ENCODE measurements at regions not wholly inside any gene's neighbourhood (a gene's known extent, or its start where the extent isn't known, plus 50 kb on each side); places are given as distances from the start of the nearest gene placed in this dataset.

DNA sequence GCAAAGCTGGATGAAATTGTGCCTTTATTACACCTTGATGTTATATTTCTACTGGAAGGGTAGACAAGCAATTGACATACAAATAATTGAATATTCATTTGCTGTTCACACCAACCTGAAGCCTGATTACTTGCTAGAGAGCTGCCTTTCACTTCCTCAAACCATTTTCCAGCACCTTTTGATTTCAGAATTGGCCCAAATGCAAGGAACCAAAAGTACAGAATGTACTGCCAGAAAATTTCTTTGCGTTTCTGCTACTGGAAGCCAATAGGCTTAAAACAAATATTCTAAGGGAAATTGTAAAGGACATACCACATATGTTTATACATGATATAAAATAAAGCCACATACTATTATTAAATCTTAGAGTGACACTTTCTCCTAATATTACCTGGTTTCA, 94.5 kb downstream of the RFPL4B start:
- 72% methylated on average over 1 of the region's 1 CpG for WGBS
- H3K9ac ChIP-seq (ENCODE audit: low read depth in 1 of 2, low read length in 2 of 2), result no peak overlapping the region
- peaks cover 0 to 3% (median 0%) of the 10 kb centered on the region in 4 donors for H3K27me3 ChIP-seq (ENCODE audit: control insufficient read depth in 4 of 4, insufficient read depth in 4 of 4, low read length in 3 of 4)
- no peak for TF ChIP-seq HNF4G (IDR thresholded peaks at IDR 0.05)
- no peak for TF ChIP-seq NR2F2 (IDR thresholded peaks at IDR 0.05)
- no peak for TF ChIP-seq EGR1 (IDR thresholded peaks at IDR 0.05; ENCODE audit: low read depth in 2 of 2)
- no peak for TF ChIP-seq ZBTB33 (IDR thresholded peaks at IDR 0.05)
- no peak for TF ChIP-seq FOXA2 (IDR thresholded peaks at IDR 0.05)
- no peak for TF ChIP-seq YY1 (IDR thresholded peaks at IDR 0.05)
- no peak for TF ChIP-seq GABPA (IDR thresholded peaks at IDR 0.05 in 1 of 2, conservative IDR thresholded peaks at IDR 0.05 in 1 of 2)
- TF ChIP-seq RAD21 (IDR thresholded peaks at IDR 0.05), result no peak
- TF ChIP-seq, protein P1, sequence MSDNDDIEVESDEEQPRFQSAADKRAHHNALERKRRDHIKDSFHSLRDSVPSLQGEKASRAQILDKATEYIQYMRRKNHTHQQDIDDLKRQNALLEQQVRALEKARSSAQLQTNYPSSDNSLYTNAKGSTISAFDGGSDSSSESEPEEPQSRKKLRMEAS (IDR thresholded peaks at IDR 0.05), result no peak
- no peak for TF ChIP-seq TAF1 (conservative IDR thresholded peaks at IDR 0.05)
- no peak for TF ChIP-seq RXRA (IDR thresholded peaks at IDR 0.05)
- TF ChIP-seq HNF4A (conservative IDR thresholded peaks at IDR 0.05), result no peak
- no peak for TF ChIP-seq SP1 (IDR thresholded peaks at IDR 0.05)
- TF ChIP-seq FOXA1 (IDR thresholded peaks at IDR 0.05), result no peak
- no peaks in the 10 kb centered on the region for H3K36me3 ChIP-seq (ENCODE audit: control insufficient read depth in 4 of 4, insufficient read depth in 3 of 4, low read depth in 1 of 4, low read length in 3 of 4)
- H3K9me3 ChIP-seq (ENCODE audit: control insufficient read depth in 4 of 4, low read length in 3 of 4), result no peaks in the 10 kb centered on the region
- H3K27ac ChIP-seq (ENCODE audit: low read depth in 1 of 2, low read length in 2 of 2), result no peak overlapping the region
- H3K4me1 ChIP-seq (ENCODE audit: control insufficient read depth in 4 of 4, insufficient read depth in 4 of 4, low read length in 3 of 4), result no peaks in the 10 kb centered on the region
- no peak overlapping the region for H3K4me3 ChIP-seq (ENCODE audit: low read depth in 1 of 3, low read length in 3 of 3)
- no peak for DNase-seq (ENCODE audit: low spot score)

DNA sequence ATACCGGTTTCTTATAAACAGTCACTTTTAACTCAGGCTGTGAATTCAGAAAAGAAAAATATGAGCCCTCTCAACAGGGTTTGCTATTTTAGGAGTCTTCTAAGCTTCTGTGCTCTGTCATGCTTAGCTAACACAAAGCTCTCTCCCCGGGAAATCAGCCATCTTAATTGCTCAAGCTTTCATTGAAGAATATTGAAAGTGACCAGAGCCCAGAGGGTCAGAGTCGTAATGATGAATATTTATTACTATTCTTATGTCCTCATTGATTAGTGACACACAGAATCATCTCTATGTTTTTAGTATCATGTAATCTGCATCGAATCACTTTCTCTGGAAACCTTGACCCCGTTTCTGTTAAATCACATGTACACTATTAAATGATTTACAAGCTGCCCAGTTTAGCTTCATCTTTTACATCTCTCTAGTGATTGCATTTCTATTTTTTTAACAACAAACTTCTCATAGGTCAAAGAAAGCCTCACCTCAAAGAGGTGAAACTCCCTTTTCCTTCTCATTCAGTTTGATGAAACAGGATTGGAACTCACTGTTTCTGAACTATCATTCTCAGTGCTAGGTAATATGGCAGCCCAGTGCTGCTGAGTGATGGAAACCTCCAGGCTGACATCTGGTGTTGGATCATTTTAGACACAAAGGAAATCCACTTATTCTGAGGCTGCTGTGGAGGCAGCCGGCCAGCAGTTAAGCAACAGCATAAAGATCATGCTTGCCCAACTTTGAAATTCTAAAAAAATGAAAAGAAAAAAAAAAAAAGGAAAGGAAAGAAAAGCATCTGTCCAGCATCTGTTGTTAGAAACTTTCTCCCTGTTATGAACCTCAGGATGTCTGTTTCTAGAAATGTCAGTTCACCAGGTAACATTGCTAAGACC, 96.3 kb downstream of the RFPL4B start:
- no peak for TF ChIP-seq YY1 (IDR thresholded peaks at IDR 0.05)
- no peak for TF ChIP-seq JUND (IDR thresholded peaks at IDR 0.05)
- TF ChIP-seq GABPA (IDR thresholded peaks at IDR 0.05 in 1 of 2, conservative IDR thresholded peaks at IDR 0.05 in 1 of 2), result no peak
- no peak for TF ChIP-seq REST (IDR thresholded peaks at IDR 0.05)
- no peak for TF ChIP-seq ATF3 (IDR thresholded peaks at IDR 0.05)
- no peak for TF ChIP-seq ZBTB33 (IDR thresholded peaks at IDR 0.05)
- TF ChIP-seq, protein P1 (IDR thresholded peaks at IDR 0.05), result no peak
- no peak for TF ChIP-seq RXRA (IDR thresholded peaks at IDR 0.05)
- TF ChIP-seq NR2F2 (IDR thresholded peaks at IDR 0.05), result no peak
- no peak for TF ChIP-seq EGR1 (IDR thresholded peaks at IDR 0.05; ENCODE audit: low read depth in 2 of 2)
- TF ChIP-seq FOXA2 (IDR thresholded peaks at IDR 0.05), result no peak
- no peak for TF ChIP-seq CTCF (IDR thresholded peaks at IDR 0.05; ENCODE audit: low read depth, low read length, missing input control)
- DNase-seq (ENCODE audit: low spot score), result no peak
- Histone ChIP-seq H3K27me3 (ENCODE audit: control insufficient read depth in 4 of 4, insufficient read depth in 4 of 4, low read length in 3 of 4) (peaks cover 0 to 3% (median 0%) of the 10 kb centered on the region in 4 donors), H3K4me1 (ENCODE audit: control insufficient read depth in 4 of 4, insufficient read depth in 4 of 4, low read length in 3 of 4) (no peaks in the 10 kb centered on the region), H3K27ac (ENCODE audit: low read depth in 1 of 2, low read length in 2 of 2) (no peak overlapping the region), H3K9me3 (ENCODE audit: control insufficient read depth in 4 of 4, low read length in 3 of 4) (no peaks in the 10 kb centered on the region), H3K9ac (ENCODE audit: low read depth in 1 of 2, low read length in 2 of 2) (no peak overlapping the region), H3K4me3 (ENCODE audit: low read depth in 1 of 3, low read length in 3 of 3) (no peak overlapping the region), H3K36me3 (ENCODE audit: control insufficient read depth in 4 of 4, insufficient read depth in 3 of 4, low read depth in 1 of 4, low read length in 3 of 4) (no peaks in the 10 kb centered on the region)
- 76% methylated on average over 6 of the region's 6 CpGs for WGBS
